ENCODE measurements at regions not wholly inside any gene's neighbourhood (a gene's known extent, or its start where the extent isn't known, plus 50 kb on each side); places are given as distances from the start of the nearest gene placed in this dataset.

GRCh38 chr9:100848726-100849125, 179.8 kb upstream of the PLPPR1 start:
- TF ChIP-seq GABPA (IDR thresholded peaks at IDR 0.05; ENCODE audit: low read depth) (no peak), CTCF (IDR thresholded peaks at IDR 0.05) (no peak), POLR2AphosphoS5 (IDR thresholded peaks at IDR 0.05; ENCODE audit: low read depth, low read length) (no peak), REST (IDR thresholded peaks at IDR 0.05; ENCODE audit: low read depth, low read length) (no peak), NRF1 (IDR thresholded peaks at IDR 0.05; ENCODE audit: low read depth, low read length) (no peak), USF2 (IDR thresholded peaks at IDR 0.05; ENCODE audit: borderline replicate concordance, low read depth, low read length) (no peak), MAX (IDR thresholded peaks at IDR 0.05; ENCODE audit: low read depth) (no peak), RFX5 (IDR thresholded peaks at IDR 0.05; ENCODE audit: low read length) (no peak), TEAD4 (IDR thresholded peaks at IDR 0.05; ENCODE audit: borderline replicate concordance, insufficient read depth) (no peak)

All from SK-N-SH (cell line).